ENCODE measurements at regions not wholly inside any gene's neighbourhood (a gene's known extent, or its start where the extent isn't known, plus 50 kb on each side); places are given as distances from the start of the nearest gene placed in this dataset.

GRCh38 chr11:71065841-71066240, 186.5 kb downstream of the SHANK2 start:
- WGBS, 2 experiments (ENCODE audit: extremely low coverage in 1 of 2, insufficient coverage in 1 of 2, insufficient read length in 1 of 2, insufficient replicate concordance in 2 of 2, low coverage in 1 of 2, low lambda C conversion rate in 2 of 2, missing lambda C conversion rate in 1 of 2): 100% methylated on average over 1 of the region's 4 CpGs; no CpG with 5 or more reads in 1 of the 2 experiments
- Histone ChIP-seq H3K9me3 (ENCODE audit: insufficient read depth in 2 of 2, low read depth in 1 of 2, low read length in 1 of 2) (peaks cover 0 to 6% of the 10 kb centered on the region in 2 experiments; a peak in 1 of 4 replicates), H3K56ac (replicated peaks; ENCODE audit: insufficient read length, low read depth, low read length) (no peak overlapping the region), H2BK15ac (ENCODE audit: low read length) (no peak overlapping the region), H3K79me1 (ENCODE audit: low read depth, low read length) (peaks cover 2% of the 10 kb centered on the region; the same call in 1 of the 2 replicates), H2BK120ac (replicated peaks; ENCODE audit: low read depth, low read length) (no peak overlapping the region), H2AFZ (ENCODE audit: low read length) (no peak overlapping the region), H3K4ac (replicated peaks; ENCODE audit: insufficient read length, low read depth, low read length) (no peak overlapping the region), H3K23ac (ENCODE audit: insufficient read length) (no peak overlapping the region), H4K20me1 (replicated peaks in 1 of 2; ENCODE audit: control insufficient read depth in 1 of 2, insufficient read depth in 2 of 2, low read length in 2 of 2) (peaks cover 4 to 15% of the 10 kb centered on the region in 2 experiments), H3K27ac (ENCODE audit: low read depth, low read length) (no peak overlapping the region), H3K27me3 (replicated peaks in 1 of 4; ENCODE audit: control insufficient read depth in 3 of 4, extremely low read depth in 1 of 4, insufficient read depth in 3 of 4, low read length in 3 of 4) (no peaks in the 10 kb centered on the region), H3K9ac (replicated peaks in 1 of 4; ENCODE audit: extremely low read depth in 1 of 4, low read depth in 3 of 4, low read length in 3 of 4) (no peak overlapping the region), H3K14ac (ENCODE audit: insufficient read length) (no peak overlapping the region), H3K18ac (ENCODE audit: extremely low read depth, low read length) (no peak overlapping the region), H3K36me3 (ENCODE audit: control insufficient read depth in 2 of 4, insufficient read depth in 4 of 4, low read length in 3 of 4) (no peaks in the 10 kb centered on the region; a peak in 1 of 8 replicates), H3K79me2 (ENCODE audit: control insufficient read depth in 1 of 2, insufficient read depth in 2 of 2, low read length in 2 of 2) (peaks cover 5 to 14% of the 10 kb centered on the region in 2 experiments; a peak in 3 of 4 replicates), H3K4me3 (ENCODE audit: extremely low read depth in 1 of 4, insufficient read depth in 2 of 4, low read depth in 3 of 4, low read length in 4 of 4) (no peak overlapping the region), H4K91ac (replicated peaks; ENCODE audit: insufficient read length, low read length) (no peak overlapping the region), H3K23me2 (ENCODE audit: low read depth, low read length) (peaks cover 13% of the 10 kb centered on the region; the same call in 1 of the 2 replicates), H4K5ac (ENCODE audit: insufficient read length, low read depth, low read length) (no peak overlapping the region), H2AK5ac (ENCODE audit: low read depth, low read length) (no peak overlapping the region), H3K4me2 (ENCODE audit: insufficient read depth in 1 of 2, low read depth in 2 of 2, low read length in 2 of 2) (no peak overlapping the region), H2BK5ac (ENCODE audit: low read depth, low read length) (no peak overlapping the region), H2BK12ac (ENCODE audit: low read depth, low read length) (no peak overlapping the region), H2BK20ac (ENCODE audit: low read length) (no peak overlapping the region), H3K4me1 (replicated peaks in 1 of 4; ENCODE audit: control insufficient read depth in 3 of 4, insufficient read depth in 4 of 4, low read length in 3 of 4) (no peaks in the 10 kb centered on the region; a peak in 2 of 7 replicates), H4K8ac (ENCODE audit: extremely low read depth, insufficient read depth, low read length) (no peak overlapping the region)
- CTCF ChIA-PET (ENCODE audit: partially characterized antibody): interaction anchor here (0.8 kb wide), 1 partner anchor 121 kb away, joined by 4 read pairs; no protein-coding TSS in a partner anchor
- FAIRE-seq (no peak), DNase-seq (ENCODE audit: low read depth in 1 of 2, low spot score in 2 of 2) (no peak)
- TF ChIP-seq TBP (IDR thresholded peaks at IDR 0.05; ENCODE audit: low read depth, low read length): no peak
- no peak for TF ChIP-seq SP1 (IDR thresholded peaks at IDR 0.05; ENCODE audit: low read depth, low read length)
- no peak for TF ChIP-seq NANOG (IDR thresholded peaks at IDR 0.05; ENCODE audit: insufficient read depth, low read depth, low read length, poor library complexity, severe bottlenecking)
- no peak for TF ChIP-seq EZH2 (IDR thresholded peaks at IDR 0.05; ENCODE audit: low read depth, low read length, severe bottlenecking)
- no peak for TF ChIP-seq RFX5 (IDR thresholded peaks at IDR 0.05; ENCODE audit: borderline replicate concordance, low read depth, low read length)
- TF ChIP-seq, protein P1, sequence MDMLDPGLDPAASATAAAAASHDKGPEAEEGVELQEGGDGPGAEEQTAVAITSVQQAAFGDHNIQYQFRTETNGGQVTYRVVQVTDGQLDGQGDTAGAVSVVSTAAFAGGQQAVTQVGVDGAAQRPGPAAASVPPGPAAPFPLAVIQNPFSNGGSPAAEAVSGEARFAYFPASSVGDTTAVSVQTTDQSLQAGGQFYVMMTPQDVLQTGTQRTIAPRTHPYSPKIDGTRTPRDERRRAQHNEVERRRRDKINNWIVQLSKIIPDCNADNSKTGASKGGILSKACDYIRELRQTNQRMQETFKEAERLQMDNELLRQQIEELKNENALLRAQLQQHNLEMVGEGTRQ (IDR thresholded peaks at IDR 0.05; ENCODE audit: low read length): no peak
- POLR2A ChIA-PET (ENCODE audit: partially characterized antibody): no interaction called here

Data from H1 (cell line).